K562 (cell line): ENCODE measurements at regions not wholly inside any gene's neighbourhood (a gene's known extent, or its start where the extent isn't known, plus 50 kb on each side); places are given as distances from the start of the nearest gene placed in this dataset.

Experiments
- ATAC-seq: fragments of 200-7000 bp; cut with Tn5 transposase; 3 replicates; pipeline ENCODE4 v1.9.1; 2020; ENCODE audit warnings: moderate library complexity
- BruUV-seq: library from RNA; stranded (reverse); fragments of 400-500 nt; replicated peaks from 2 replicates; lab custom pipeline; 2021; lab: Mats Ljungman, UMichigan
- CTCF ChIA-PET: fragments of 300-600 bp; formaldehyde crosslinking; extraction: SDS; loops from one replicate; lab custom pipeline; 2021; ENCODE audit warnings: low intra/inter-chr PET ratio; lab: Yijun Ruan, JAX
- POLR2A ChIA-PET: fragments of 300-600, 350-650 bp; sonication (Branson Sonifier 250); formaldehyde crosslinking; extraction: SDS; loops from one replicate; lab custom pipeline; 2021; ENCODE audit warnings: antibody characterized with exemption, inconsistent platforms; lab: Yijun Ruan, JAX
- DNase-seq, 4 experiments: peaks; one replicate each; pipeline versions ENCODE4 v3.0.0 to v3.0.0-alpha.2; 2011 to 2018; ENCODE audit warnings: low spot score in 3 of 4, mixed read lengths in 3 of 4; ENCODE audit errors: extremely low read depth in 1 of 4
- FAIRE-seq: peaks from 2 replicates; lab custom pipeline; 2011; peaks lifted over from hg19 to GRCh38; lab: Jason Lieb, UNC
- H2AFZ ChIP-seq: 2 replicates; pipeline ENCODE4 v1.6.0; 2011; ENCODE audit warnings: low read depth, low read length, control low read depth, inconsistent platforms
- H3K27ac ChIP-seq: fragments of 200-600 bp; 3 replicates; pipeline ENCODE4 v1.8.0; 2011; ENCODE audit warnings: low read depth, mild to moderate bottlenecking, control low read depth, inconsistent platforms, low read length, moderate library complexity, mixed read lengths; ENCODE audit errors: extremely low read depth
- H3K27me3 ChIP-seq, 2 experiments: fragments of 300-600 bp in 1 of 2; 2 replicates in 1 of 2; 3 replicates in 1 of 2; pipeline versions ENCODE4 v1.6.0 to v1.8.0; 2011; ENCODE audit warnings: inconsistent platforms in 2 of 2, low read length in 2 of 2, mild to moderate bottlenecking in 1 of 2, mixed read lengths in 1 of 2, moderate library complexity in 1 of 2; ENCODE audit not compliant: control insufficient read depth in 2 of 2, insufficient read depth in 2 of 2
- H3K36me3 ChIP-seq: fragments of 300-600 bp; 3 replicates; pipeline ENCODE4 v1.8.0; 2011; ENCODE audit warnings: mild to moderate bottlenecking, low read length, inconsistent platforms; ENCODE audit not compliant: control insufficient read depth, insufficient read depth
- H3K4me1 ChIP-seq, 2 experiments: fragments of 200-600 bp in 1 of 2; replicated peaks in 1 of 2; 2 replicates in 1 of 2; 3 replicates in 1 of 2; pipeline versions ENCODE4 v1.5.1 to v1.8.0; 2011; ENCODE audit warnings: inconsistent platforms in 2 of 2, low read length in 2 of 2, mild to moderate bottlenecking in 1 of 2, mixed read lengths in 1 of 2, moderate library complexity in 1 of 2; ENCODE audit not compliant: control insufficient read depth in 2 of 2, insufficient read depth in 2 of 2
- H3K4me2 ChIP-seq: 2 replicates; pipeline ENCODE4 v1.6.1; 2011; ENCODE audit warnings: low read length, control low read depth, inconsistent platforms, mixed read lengths; ENCODE audit not compliant: insufficient read depth
- H3K4me3 ChIP-seq: fragments of 200-600 bp; sonication (generic), shearing (Covaris generic); 2 replicates; pipeline ENCODE4 v1.5.1; 2016; ENCODE audit warnings: control low read depth, inconsistent platforms
- H3K79me2 ChIP-seq: fragments of 200-600 bp; 3 replicates; pipeline ENCODE4 v1.8.0; 2011; ENCODE audit warnings: low read length, inconsistent platforms; ENCODE audit not compliant: control insufficient read depth, insufficient read depth
- H3K9ac ChIP-seq, 2 experiments: 2 replicates each; pipeline versions ENCODE4 v1.6.0 to v1.6.1; 2011; ENCODE audit warnings: low read depth in 2 of 2, low read length in 2 of 2, control low read depth in 1 of 2, inconsistent platforms in 1 of 2, mild to moderate bottlenecking in 1 of 2, mixed read lengths in 1 of 2; ENCODE audit not compliant: insufficient read depth in 1 of 2
- H3K9me1 ChIP-seq: one replicate; pipeline ENCODE4 v1.6.0; 2011; ENCODE audit warnings: inconsistent platforms, mild to moderate bottlenecking, low read length, moderate library complexity; ENCODE audit not compliant: control insufficient read depth, insufficient read depth
- H3K9me3 ChIP-seq: replicated peaks from 2 replicates; pipeline ENCODE4 v1.5.1; 2011; ENCODE audit warnings: low read depth, low read length, inconsistent platforms; ENCODE audit not compliant: control insufficient read depth, insufficient read depth
- H4K20me1 ChIP-seq: replicated peaks from 2 replicates; pipeline ENCODE4 v1.6.1; 2011; ENCODE audit warnings: low read length, inconsistent platforms, mixed read lengths; ENCODE audit not compliant: control insufficient read depth, insufficient read depth
- BCL6 ChIP-seq: fragments of 250-450 bp; sonication (Bioruptor Pico); IDR thresholded peaks from 2 replicates; pipeline ENCODE4 v1.4.0; 2020
- BRCA1 ChIP-seq, 2 experiments: fragments of 450-650 bp in 1 of 2; sonication (generic) in 1 of 2; formaldehyde crosslinking in 1 of 2; IDR thresholded peaks; 2 replicates each; pipeline versions ENCODE4 v1.5.0 to v1.6.1; 2017 to 2020; ENCODE audit warnings: mild to moderate bottlenecking in 1 of 2, missing genetic modification reagents in 1 of 2
- ILF3 ChIP-seq: fragments of 450-650 bp; IDR thresholded peaks from 2 replicates; pipeline ENCODE4 v1.6.1; 2018; ENCODE audit warnings: antibody characterized with exemption, mild to moderate bottlenecking, moderate library complexity, borderline replicate concordance
- IRF2 ChIP-seq: sonication (generic); formaldehyde crosslinking; IDR thresholded peaks from 2 replicates; pipeline ENCODE4 v1.8.1; 2022; ENCODE audit warnings: mild to moderate bottlenecking, missing genetic modification reagents
- NFE2L1 ChIP-seq: fragments of 450-650 bp; IDR thresholded peaks from 2 replicates; pipeline ENCODE4 v1.6.1; 2016; ENCODE audit warnings: missing genetic modification characterization, low read depth, mild to moderate bottlenecking, missing compliant biosample characterization, moderate library complexity, borderline replicate concordance
- NFIC ChIP-seq: fragments of 450-650 bp; IDR thresholded peaks from 2 replicates; pipeline ENCODE4 v1.6.1; 2017; ENCODE audit warnings: mild to moderate bottlenecking, inconsistent platforms
- NFXL1 ChIP-seq: fragments of 450-650 bp; formaldehyde crosslinking; IDR thresholded peaks from 2 replicates; pipeline ENCODE4 v1.4.0; 2021; ENCODE audit warnings: mild to moderate bottlenecking
- NR2C1 ChIP-seq, 2 experiments: fragments of 450-650 bp; IDR thresholded peaks; 2 replicates each; pipeline ENCODE4 v1.6.1; 2017; ENCODE audit warnings: mild to moderate bottlenecking in 2 of 2, antibody characterized with exemption in 1 of 2, inconsistent platforms in 1 of 2, missing compliant biosample characterization in 1 of 2, missing genetic modification characterization in 1 of 2
- YBX1 ChIP-seq: fragments of 450-650 bp; IDR thresholded peaks from 2 replicates; pipeline ENCODE4 v1.7.1; 2016; ENCODE audit warnings: mild to moderate bottlenecking
- ZBED1 ChIP-seq: IDR thresholded peaks from 2 replicates; pipeline ENCODE4 v1.6.1; 2014
- ZBTB17 ChIP-seq: fragments of 450-650 bp; formaldehyde crosslinking; IDR thresholded peaks from 2 replicates; pipeline ENCODE4 v1.4.0; 2020; ENCODE audit warnings: mild to moderate bottlenecking
- WGBS: fragments of 100-300 bp; shearing (Covaris generic); methylation state at CpG from one replicate; pipeline ENCODE4 v1.1.6; 2016; ENCODE audit warnings: low coverage, mixed read lengths; ENCODE audit not compliant: insufficient coverage; ENCODE audit errors: missing lambda C conversion rate; 5-methylcytosine and 5-hydroxymethylcytosine counted together
- in situ Hi-C: fragments of 300-500 bp; cut with MboI; formaldehyde crosslinking; loops from 4 replicates; pipeline ENCODE4 v1.15.0; 2018; ENCODE audit warnings: inconsistent platforms, mixed read lengths
- intact Hi-C: fragments of 100-400 bp; cut with micrococcal nuclease; formaldehyde crosslinking; loops from 2 replicates; pipeline ENCODE4 v1.14.2; 2022
- TF ChIP-seq, protein P1 (sequence below): fragments of 250-450 bp; sonication (Bioruptor Pico); IDR thresholded peaks from 2 replicates; pipeline ENCODE4 v1.5.0; 2021; ENCODE audit warnings: mild to moderate bottlenecking, moderate library complexity
- TF ChIP-seq, protein P2 (sequence below): fragments of 250-450 bp; sonication (Bioruptor Pico); IDR thresholded peaks from 2 replicates; pipeline ENCODE4 v1.8.0; 2021; ENCODE audit warnings: moderate library complexity, mild to moderate bottlenecking, inconsistent platforms
- TF ChIP-seq, protein P3 (sequence below): fragments of 250-450 bp; sonication (Bioruptor Pico); IDR thresholded peaks from 2 replicates; pipeline ENCODE4 v1.5.0; 2020; ENCODE audit warnings: mild to moderate bottlenecking, borderline replicate concordance

DNA sequence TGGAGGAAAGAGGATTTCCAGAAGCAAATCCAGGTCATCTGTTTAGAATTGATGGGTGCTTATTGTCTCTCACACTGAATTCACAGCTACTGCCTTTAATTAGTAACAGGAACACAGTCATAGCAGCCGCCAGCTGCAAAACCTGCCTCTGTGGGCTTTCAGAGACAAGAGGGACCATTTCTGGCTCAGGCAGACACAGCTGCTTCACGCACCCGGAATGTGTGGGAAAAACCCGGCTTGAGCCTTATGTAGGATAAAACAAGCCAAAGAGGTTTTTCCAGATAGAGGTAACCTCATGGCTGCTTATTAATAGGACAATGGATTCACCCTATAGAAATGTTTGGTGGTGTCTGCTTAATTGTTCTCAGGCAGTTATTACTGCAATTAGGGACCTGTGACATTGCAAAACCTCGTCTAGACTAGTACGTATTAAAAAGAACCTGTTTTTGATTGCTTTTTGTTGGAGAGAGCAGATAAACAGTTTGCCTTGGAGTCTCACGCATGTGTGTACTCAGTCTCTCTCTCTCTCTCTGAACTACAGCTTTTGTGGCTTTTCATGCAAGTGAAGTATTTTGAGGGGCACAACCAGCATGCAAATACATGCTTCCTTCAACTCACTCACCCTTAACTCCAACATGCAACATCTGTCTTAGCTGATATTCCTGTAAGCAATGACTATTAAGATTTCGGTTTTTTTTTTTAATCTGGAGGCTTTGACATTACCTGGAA, 302.7 kb downstream of the PLK2 start:
- Histone ChIP-seq H3K4me3 (no peak overlapping the region), H3K9me3 (no peaks in the 10 kb centered on the region), H3K9ac (no peak overlapping the region), H3K4me2 (no peak overlapping the region), H3K36me3 (no peaks in the 10 kb centered on the region), H2AFZ (no peak overlapping the region), H3K79me2 (no peaks in the 10 kb centered on the region), H4K20me1 (no peaks in the 10 kb centered on the region), H3K9me1 (no peaks in the 10 kb centered on the region), H3K4me1 (no peaks in the 10 kb centered on the region), H3K27me3 (no peaks in the 10 kb centered on the region), H3K27ac (no peak overlapping the region)
- in situ Hi-C loops (no loop called here), intact Hi-C loops (no loop called here)
- TF ChIP-seq NR2C1 (IDR thresholded peaks at IDR 0.05) = no peak
- TF ChIP-seq NR2C1 (tag; IDR thresholded peaks at IDR 0.05) = no peak
- TF ChIP-seq YBX1 = no peak
- no peak for TF ChIP-seq IRF2 (CRISPR knock-in tag)
- TF ChIP-seq NFIC = no peak
- TF ChIP-seq, protein P1, sequence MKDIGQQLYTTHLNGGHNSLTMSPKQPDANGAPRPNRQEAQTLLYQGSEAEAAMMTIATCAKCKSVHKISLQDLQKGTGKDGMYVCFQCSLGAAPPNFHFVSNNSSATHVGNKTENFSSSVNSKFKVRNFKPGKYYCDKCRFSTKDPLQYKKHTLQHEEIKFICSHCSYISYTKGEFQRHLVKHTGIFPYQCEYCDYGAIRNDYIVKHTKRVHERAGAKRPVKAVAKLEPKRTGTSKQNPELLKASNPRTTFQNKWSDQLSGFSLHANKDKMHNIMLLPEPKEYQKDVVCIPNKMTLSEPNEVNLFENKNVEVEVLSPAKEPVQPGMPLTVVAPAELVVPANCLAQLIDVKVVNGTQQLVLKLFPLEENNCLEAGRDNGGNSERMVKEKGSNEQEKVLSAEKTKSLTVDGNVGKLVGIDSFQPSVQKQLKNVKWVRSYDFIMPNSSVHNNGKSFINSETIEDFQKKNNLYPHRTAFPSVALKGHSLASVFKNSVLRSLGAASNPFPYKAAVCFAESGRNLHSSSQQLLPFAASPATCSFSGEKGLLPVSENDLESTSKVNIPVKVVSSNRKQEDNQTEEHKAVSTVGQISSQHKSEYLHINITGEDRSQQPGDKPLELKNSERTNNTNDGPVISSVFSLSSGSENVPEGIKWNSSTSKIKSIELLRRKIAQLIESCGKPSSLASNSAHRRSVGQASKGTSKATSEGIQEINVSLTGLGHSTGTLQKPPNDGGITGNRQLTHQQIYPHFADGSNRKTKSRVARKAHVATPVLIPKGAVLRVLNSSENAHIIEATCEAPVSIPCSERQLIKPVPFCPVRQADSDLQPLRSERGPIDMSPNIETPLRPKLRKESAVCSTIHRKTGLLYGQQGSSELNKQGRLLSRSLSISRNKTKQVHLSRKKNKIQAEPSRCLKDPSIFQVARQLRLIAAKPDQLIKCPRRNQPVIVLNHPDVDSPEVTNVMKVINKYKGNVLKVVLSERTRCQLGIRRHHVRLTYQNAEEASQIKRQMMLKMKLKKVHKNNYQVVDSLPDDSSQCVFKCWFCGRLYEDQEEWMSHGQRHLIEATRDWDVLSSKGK (CRISPR knock-in tag) = no peak
- TF ChIP-seq, protein P2, sequence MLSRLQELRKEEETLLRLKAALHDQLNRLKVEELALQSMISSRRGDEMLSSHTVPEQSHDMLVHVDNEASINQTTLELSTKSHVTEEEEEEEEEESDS (CRISPR knock-in tag) = no peak
- TF ChIP-seq BCL6 (CRISPR knock-in tag) = no peak
- TF ChIP-seq, protein P3, sequence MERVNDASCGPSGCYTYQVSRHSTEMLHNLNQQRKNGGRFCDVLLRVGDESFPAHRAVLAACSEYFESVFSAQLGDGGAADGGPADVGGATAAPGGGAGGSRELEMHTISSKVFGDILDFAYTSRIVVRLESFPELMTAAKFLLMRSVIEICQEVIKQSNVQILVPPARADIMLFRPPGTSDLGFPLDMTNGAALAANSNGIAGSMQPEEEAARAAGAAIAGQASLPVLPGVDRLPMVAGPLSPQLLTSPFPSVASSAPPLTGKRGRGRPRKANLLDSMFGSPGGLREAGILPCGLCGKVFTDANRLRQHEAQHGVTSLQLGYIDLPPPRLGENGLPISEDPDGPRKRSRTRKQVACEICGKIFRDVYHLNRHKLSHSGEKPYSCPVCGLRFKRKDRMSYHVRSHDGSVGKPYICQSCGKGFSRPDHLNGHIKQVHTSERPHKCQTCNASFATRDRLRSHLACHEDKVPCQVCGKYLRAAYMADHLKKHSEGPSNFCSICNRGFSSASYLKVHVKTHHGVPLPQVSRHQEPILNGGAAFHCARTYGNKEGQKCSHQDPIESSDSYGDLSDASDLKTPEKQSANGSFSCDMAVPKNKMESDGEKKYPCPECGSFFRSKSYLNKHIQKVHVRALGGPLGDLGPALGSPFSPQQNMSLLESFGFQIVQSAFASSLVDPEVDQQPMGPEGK (CRISPR knock-in tag) = no peak
- TF ChIP-seq NFXL1 (CRISPR knock-in tag) = no peak
- TF ChIP-seq NFE2L1 = no peak
- no peak for TF ChIP-seq ZBTB17
- TF ChIP-seq ZBED1 = no peak
- TF ChIP-seq BRCA1 (IDR thresholded peaks at IDR 0.05) = no peak
- no peak for TF ChIP-seq BRCA1 (CRISPR knock-in tag; IDR thresholded peaks at IDR 0.05)
- no peak for TF ChIP-seq ILF3
- FAIRE-seq = no peak
- ATAC-seq = no peak
- BruUV-seq = no TSS peak
- no peak for DNase-seq
- CTCF ChIA-PET = no interaction called here
- 11% methylated on average over 8 of the region's 8 CpGs for WGBS
- POLR2A ChIA-PET = no interaction called here
